Right lobe of liver (tissue), 4 donors: ENCODE measurements at regions not wholly inside any gene's neighbourhood (a gene's known extent, or its start where the extent isn't known, plus 50 kb on each side); places are given as distances from the start of the nearest gene placed in this dataset.

Experiments used
- POLR2A ChIP-seq: fragments of 450-650 bp; IDR thresholded peaks from one replicate; pipeline ENCODE4 v1.6.1; 2017; ENCODE audit warnings: antibody characterized with exemption, mild to moderate bottlenecking
- TF ChIP-seq, protein P1 (sequence below), 4 donors: fragments of 200-600 bp in 3 of 4; fragments of 450-650 bp in 1 of 4; IDR thresholded peaks; one replicate each; pipeline versions ENCODE4 v1.5.1 to v1.8.0; 2016 to 2022; ENCODE audit warnings: antibody characterized with exemption in 4 of 4, mild to moderate bottlenecking in 2 of 4
- donor health status: DM: no; HTN: no; CAD: no.
- donor health status: DM: no; HTN: no; CAD: no.
- donor health status: DM: no; HTN: yes; CAD: no.

DNA sequence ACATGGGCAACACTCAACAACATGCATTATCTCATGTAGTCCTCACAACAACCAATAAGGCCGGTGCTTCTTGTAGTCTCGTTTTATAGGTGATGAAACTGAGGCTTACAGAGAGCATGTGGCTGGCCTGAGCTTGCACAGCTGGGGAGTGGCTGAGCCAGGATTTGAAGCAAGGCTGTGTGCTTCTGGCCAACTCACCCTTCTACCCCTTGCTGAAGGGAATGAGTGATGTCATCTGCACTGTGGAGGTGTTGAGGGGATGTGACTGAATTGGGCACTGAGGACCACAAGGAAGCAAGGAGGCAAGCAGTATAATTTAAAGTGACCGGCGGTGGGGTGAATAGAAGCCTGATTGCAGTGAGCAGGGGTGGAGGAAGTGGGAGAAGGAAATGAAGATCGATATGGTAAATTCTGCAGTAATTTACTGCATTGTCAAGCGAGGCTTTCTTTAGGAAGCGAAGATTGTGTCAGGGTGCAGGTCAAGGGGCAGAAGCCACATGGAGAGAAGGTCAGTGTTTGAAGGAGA, 62.3 kb downstream of the MINAR1 start:
- TF ChIP-seq, protein P1, sequence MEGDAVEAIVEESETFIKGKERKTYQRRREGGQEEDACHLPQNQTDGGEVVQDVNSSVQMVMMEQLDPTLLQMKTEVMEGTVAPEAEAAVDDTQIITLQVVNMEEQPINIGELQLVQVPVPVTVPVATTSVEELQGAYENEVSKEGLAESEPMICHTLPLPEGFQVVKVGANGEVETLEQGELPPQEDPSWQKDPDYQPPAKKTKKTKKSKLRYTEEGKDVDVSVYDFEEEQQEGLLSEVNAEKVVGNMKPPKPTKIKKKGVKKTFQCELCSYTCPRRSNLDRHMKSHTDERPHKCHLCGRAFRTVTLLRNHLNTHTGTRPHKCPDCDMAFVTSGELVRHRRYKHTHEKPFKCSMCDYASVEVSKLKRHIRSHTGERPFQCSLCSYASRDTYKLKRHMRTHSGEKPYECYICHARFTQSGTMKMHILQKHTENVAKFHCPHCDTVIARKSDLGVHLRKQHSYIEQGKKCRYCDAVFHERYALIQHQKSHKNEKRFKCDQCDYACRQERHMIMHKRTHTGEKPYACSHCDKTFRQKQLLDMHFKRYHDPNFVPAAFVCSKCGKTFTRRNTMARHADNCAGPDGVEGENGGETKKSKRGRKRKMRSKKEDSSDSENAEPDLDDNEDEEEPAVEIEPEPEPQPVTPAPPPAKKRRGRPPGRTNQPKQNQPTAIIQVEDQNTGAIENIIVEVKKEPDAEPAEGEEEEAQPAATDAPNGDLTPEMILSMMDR (IDR thresholded peaks at IDR 0.05) = no peak
- TF ChIP-seq POLR2A = no peak
